ENCODE measurements at regions not wholly inside any gene's neighbourhood (a gene's known extent, or its start where the extent isn't known, plus 50 kb on each side); places are given as distances from the start of the nearest gene placed in this dataset.

GRCh38 chr22:47778160-47778658 is 1015.8 kb downstream of the TBC1D22A start:
- TF ChIP-seq CTCF (IDR thresholded peaks at IDR 0.05) (no peak), POLR2A (IDR thresholded peaks at IDR 0.05) (no peak), EP300 (IDR thresholded peaks at IDR 0.05) (no peak)
